IPS-NIHi7 (cell line): ENCODE measurements at regions not wholly inside any gene's neighbourhood (a gene's known extent, or its start where the extent isn't known, plus 50 kb on each side); places are given as distances from the start of the nearest gene placed in this dataset.
A peak's percentile ranks its signal among the peaks of the same experiment; 100 is the strongest.
"Not testable (repeated sequence)": the region's sequence is repeated elsewhere in the genome, so short reads cannot be mapped to it uniquely, and the experiment has no call there.

Experiments
- DNase-seq: peaks from one replicate; pipeline ENCODE4 v3.0.0; 2012; ENCODE audit warnings: mixed read lengths; ENCODE audit errors: extremely low spot score

GRCh38 chr12:131455581-131456110 is 255.2 kb upstream of the SFSWAP start:
- no peak for DNase-seq

DNA sequence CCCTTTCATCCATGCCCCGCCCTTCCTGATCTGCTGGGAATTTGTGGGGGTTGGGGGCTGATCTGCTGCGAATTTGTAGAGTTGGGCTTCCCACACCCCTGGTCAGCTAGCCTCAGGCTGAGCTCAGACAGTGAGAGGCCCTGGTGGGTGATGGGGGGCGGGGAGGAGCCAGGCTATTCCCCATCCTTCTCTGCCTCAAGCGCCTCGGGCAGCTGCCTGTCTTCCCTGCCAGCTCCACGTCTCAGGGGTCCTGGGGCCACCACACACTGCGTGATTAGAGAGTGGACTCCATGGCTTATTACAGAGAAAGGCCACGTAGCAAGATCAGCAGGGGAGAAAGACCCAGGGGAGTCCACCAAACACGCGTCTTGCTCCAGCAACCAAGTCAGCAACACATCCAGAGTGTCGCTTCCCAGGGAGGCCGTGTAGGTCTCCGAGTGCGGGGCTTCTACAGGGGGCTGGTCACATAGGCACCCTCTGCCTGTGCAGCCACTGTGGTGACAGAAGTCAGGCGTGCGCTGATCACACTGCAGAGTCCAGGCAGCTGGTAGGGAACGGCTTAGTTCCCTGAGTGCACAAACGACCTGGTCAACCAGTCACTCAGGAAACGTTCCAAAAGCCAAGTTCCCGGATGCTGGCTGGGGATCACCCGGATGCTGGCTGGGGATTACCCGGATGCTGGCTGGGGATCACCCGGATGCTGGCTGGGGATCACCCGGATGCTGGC is 254.4 kb upstream of the SFSWAP start:
- no peak for DNase-seq

DNA sequence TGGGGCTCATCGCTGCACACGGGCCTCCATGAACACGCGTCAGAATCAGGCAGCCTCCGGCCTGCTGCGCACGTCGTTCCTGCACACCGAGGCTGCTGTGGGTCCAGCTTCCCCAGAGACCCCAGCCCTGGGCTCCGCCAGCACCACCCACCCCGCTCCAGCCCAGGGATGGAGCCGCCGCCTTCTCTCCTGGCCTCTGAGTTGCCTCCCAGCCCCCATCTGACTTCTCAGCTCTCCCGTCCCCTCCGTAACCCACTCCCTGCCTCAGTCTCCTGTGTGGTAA is 253.9 kb upstream of the SFSWAP start:
- no peak for DNase-seq

DNA sequence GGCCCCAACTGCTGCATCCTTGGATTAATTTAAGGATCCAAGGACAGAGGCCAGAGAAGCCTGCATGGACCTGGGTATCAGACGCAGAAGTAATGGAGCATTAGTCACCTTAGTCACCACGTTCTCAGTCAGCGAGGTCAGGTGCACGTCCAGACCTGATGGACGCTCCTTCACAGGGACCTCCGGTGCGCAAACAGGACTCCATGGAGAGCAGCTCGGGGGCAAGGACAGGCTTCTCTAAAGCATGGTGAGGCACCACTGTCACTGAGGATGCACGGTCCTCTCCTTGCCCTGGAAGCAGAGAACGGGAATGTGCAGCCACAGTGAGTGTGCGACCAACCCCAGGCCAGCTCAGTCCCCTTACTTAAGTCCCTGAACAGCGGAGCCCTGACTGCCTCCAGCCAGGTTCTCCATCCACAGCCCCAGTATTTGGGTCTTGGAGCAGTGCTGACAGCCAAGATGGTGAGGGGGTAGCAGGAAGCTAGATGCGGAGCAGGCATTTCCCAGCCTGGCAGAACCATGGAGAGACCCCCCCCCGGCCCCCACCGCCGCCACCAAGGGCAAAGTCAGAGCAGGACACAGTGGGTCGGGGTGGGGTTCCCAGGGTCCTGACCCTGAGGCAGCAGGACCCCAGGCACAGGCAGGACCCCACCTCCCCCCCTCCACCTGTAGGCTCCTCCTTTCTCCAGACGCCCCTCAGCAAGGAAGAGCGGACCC is 253.4 kb upstream of the SFSWAP start:
- DNase-seq, result no peak

DNA sequence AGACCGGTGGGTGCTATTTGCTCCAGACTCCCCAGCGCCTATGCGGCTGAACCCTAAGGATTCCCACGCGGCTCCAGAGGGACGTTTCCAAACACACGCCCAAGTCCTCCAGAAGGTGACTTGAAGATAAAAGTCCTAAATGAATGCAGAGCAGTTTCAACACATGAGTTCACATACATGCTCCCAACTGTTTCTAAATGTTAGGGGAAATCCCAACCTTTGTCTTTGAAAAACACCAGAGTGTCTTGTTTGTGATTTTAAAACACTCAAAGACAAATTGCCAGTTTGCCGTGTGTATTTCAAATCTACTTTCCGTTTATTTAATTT is 252.9 kb upstream of the SFSWAP start:
- no peak for DNase-seq

- DNase-seq, result peak; percentile 2
Measured at GRCh38 chr12:131458931-131459772, 251.7 kb upstream of the SFSWAP start.

GRCh38 chr12:131459773-131460365 is 251.0 kb upstream of the SFSWAP start:
- DNase-seq, result no peak

DNA sequence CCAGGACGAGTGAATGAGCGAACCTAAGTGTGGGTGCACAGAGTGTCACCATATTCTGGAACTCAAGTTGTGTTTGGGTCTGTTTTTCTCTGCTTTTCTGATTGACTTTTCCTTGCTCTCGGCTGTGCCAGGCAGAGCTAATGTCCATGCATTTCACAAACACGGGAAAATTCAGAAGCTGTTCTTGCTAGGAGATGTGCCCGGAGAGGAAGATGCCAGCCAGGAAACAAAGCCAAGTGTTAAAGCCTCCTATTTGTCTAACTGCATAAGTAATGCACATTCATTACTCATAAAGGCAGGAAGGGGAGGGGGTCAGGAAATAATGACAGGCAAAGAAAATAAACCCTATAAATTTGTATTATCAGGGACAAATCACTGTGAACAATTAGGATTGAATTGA is 250.4 kb upstream of the SFSWAP start:
- DNase-seq, result no peak

- DNase-seq, result peak; percentile 4
Measured at GRCh38 chr12:131461096-131461495, 249.8 kb upstream of the SFSWAP start.

GRCh38 chr12:131463174-131463573 is 247.7 kb upstream of the SFSWAP start:
- no peak for DNase-seq

- no peak for DNase-seq
Measured at GRCh38 chr12:131464081-131464480, 246.8 kb upstream of the SFSWAP start.

DNA sequence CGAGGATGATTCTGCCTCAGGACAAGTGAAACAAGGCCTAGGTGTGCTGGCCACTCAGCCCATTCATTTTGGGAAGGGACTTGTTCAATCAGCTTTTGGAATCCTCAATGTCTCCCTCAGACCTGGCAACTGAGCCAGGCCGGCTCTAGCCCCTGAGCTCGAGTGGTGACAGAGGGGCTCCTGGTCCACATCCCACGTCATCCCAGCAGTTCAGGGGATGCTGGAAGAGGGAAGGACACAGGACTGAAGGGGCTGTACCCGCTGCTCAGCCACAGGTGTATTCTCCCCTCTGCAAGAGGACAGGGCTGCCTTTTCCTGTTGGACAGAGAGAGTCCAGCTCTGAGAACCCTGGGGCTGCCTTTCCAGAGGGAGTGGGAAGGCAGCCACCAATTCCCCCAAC is 244.6 kb upstream of the SFSWAP start:
- DNase-seq, result no peak

DNA sequence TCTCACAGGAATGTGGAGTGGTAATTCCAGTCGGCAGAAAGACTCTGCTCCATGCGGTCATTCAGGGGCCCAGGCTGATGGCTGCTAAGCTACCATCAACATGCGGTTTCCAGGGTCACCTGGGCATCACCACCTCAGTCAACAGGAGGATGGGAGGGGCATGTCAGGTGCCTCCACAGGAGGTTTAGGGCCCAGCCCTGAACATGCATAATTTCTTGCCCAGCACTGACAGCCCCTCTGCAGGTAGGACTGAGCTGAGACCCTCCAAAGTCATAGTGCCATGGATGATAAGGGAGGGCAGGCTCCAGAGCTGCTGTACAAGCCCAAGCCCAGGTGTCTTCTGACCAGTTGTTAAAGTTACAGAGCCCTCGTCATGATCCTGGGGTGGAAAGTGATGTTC is 244.0 kb upstream of the SFSWAP start:
- DNase-seq, result no peak

DNA sequence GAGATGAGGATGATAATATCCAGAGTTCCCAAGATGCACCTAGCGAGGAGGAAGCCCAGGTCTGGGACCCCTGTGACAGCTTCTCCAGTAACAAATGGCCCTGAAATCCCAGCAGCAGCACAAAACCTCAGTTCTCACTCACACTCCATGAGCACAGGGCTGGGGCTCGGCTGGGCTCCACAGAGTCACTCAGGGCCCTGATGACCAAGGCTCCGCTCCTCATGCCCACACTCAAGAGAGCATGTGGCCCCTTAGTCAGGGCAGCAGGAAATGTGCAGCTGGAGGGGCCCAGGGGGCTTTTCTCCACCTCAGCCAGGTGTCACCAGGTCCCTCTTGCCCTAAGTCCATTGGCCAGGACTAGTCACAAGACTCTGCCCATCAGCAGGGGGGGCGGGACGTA is 242.7 kb upstream of the SFSWAP start:
- no peak for DNase-seq

- DNase-seq, result not testable (repeated sequence)
Measured at GRCh38 chr12:131469945-131470344, 240.9 kb upstream of the SFSWAP start.

DNA sequence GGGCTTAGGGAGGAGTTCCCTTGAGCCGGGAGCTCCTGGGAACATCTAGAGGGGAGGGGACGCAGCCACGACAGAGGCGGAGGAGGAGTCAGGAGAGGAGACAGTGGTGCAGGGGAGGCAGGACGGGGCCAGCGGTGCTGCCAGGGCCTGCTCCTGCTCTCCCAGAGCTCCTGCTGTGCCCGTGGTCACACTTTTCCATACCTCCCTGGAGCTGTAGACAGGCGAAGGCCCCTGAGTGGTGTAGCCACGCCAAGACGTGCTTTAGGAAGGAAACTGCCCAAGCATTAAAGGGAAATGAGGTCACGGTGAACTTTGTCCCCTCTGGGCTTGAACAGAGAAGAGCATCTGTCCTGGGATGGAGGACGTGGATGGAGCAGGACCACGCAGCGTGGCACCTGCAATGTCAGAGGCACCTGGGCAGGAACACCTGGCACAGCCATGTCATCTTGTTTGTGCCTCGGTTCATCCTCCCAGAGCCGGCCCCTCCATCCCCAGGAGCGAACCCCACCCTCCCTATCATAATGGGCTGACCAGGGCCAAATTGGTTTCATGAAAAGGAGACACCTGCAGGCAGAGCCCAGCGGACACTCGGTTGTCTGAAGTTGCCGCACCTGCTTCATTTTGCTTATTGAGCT is 239.5 kb upstream of the SFSWAP start:
- peak; percentile 65 for DNase-seq

DNA sequence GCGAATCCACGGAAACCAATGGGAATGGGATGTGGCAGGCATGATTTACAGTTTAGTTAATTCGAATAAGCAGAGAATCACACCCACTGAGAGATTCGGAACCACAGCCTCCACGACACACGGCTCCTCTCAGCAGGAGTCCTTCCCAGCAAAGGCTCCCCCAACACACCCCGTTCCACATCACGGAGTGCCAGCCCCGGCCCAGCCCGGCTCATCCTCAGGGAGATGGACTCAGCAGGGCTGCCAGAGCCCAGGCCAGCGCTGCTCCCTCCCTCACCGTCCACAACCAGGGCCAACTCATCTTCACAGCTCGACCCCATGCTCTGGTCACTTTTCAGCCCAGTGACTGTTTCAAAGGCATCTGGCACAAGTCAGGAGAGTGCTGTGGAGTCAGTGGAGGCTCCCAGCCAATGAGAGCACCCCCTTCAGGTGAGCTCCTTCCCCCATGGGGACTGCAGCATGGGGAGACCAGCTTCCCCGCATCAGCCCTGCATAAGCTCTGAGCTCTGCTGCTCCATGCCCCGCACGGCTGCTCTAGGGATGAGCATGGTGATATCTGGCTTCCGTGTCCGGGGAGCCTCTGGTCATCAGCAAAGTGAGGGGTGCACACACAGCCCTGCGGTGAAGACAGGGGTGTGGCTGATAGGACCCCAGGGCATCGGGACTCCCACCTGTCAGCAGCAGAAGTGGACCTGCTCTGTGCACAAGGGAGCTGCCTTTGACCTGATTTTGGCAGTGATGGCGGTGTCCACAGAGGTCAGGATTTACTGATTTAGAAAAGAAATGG is 238.8 kb upstream of the SFSWAP start:
- no peak for DNase-seq

- no peak for DNase-seq
Measured at GRCh38 chr12:131473261-131473660, 237.6 kb upstream of the SFSWAP start.

GRCh38 chr12:131473741-131474709 is 236.9 kb upstream of the SFSWAP start:
- DNase-seq, result peak; percentile 38

DNA sequence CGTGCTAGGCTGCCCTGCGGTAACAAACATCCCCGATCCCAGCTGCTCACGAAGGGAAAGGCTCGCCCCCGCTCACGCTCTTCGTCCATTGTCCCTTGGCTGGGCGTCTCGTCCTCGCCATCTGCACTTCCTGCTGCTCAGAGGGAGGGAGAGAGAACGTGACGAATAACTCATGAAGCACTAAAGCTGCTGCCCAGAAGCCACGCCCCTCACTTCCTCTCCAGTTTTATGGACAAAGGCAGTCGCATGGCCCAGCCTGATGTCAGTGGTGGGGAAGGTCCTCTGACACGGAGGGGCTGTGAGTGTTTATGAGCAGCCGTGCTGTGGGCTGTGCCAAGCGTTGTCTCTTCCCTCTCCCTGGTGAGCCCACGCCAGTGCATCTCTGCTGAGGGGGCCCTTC is 235.9 kb upstream of the SFSWAP start:
- DNase-seq, result not testable (repeated sequence)
